HCT116 (cell line): ENCODE measurements at regions not wholly inside any gene's neighbourhood (a gene's known extent, or its start where the extent isn't known, plus 50 kb on each side); places are given as distances from the start of the nearest gene placed in this dataset.

ENCODE experiments used
- EZH2phosphoT487 ChIP-seq: fragments of 200-600 bp; IDR thresholded peaks from 2 replicates; pipeline ENCODE4 v1.6.1; 2018; ENCODE audit warnings: antibody characterized with exemption, borderline replicate concordance
- JUND ChIP-seq: IDR thresholded peaks from 2 replicates; pipeline ENCODE4 v1.6.1; 2012
- POLR2A ChIP-seq: IDR thresholded peaks from 2 replicates; pipeline ENCODE4 v1.7.0; 2011; ENCODE audit warnings: borderline replicate concordance; ENCODE audit not compliant: insufficient read depth, insufficient read length; ENCODE audit errors: extremely low read depth
- RAD21 ChIP-seq: IDR thresholded peaks from 2 replicates; pipeline ENCODE4 v1.6.1; 2012; ENCODE audit warnings: low read depth, mild to moderate bottlenecking
- SIN3A ChIP-seq: IDR thresholded peaks from 2 replicates; pipeline ENCODE4 v1.6.1; 2012; ENCODE audit warnings: low read depth
- SP1 ChIP-seq: IDR thresholded peaks from 2 replicates; pipeline ENCODE4 v1.6.1; 2012; ENCODE audit warnings: low read depth
- TCF7L2 ChIP-seq: IDR thresholded peaks from 2 replicates; pipeline ENCODE4 v1.7.0; 2011; ENCODE audit warnings: borderline replicate concordance, inconsistent platforms; ENCODE audit not compliant: insufficient read depth, insufficient read length; ENCODE audit errors: extremely low read depth
- TF ChIP-seq, protein P1 (sequence below), 3 experiments: fragments of 200-600 bp in 1 of 3; sonication (generic) in 1 of 3; IDR thresholded peaks in 2 of 3; conservative IDR thresholded peaks in 1 of 3; 2 replicates each; pipeline ENCODE4 v1.5.1; 2012 to 2017; ENCODE audit warnings: low read depth in 2 of 3, low read length in 2 of 3, antibody characterized with exemption in 1 of 3, borderline replicate concordance in 1 of 3, control low read depth in 1 of 3, mild to moderate bottlenecking in 1 of 3, mixed read lengths in 1 of 3, mixed run types in 1 of 3, moderate library complexity in 1 of 3; ENCODE audit not compliant: insufficient read depth in 1 of 3

DNA sequence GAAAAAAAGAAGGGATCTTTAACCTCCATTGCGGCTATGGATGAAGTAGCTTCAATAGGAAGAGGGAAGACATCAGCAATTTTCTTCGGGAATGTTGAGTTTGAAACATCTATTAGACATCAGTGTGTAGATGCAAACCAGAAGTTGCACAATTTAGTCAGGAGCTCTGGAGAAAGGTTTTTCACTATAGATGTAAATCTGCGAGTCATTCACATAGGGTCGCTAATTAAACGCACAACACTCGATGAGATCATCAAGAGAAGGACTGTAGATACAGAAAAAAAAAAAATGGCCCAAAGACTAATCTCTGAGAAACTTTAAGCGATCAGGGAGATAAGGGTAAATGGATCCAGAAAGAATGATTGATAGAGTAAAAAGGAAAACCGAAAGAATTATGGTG, 61.7 kb upstream of the TES start:
- TF ChIP-seq SP1 = no peak
- no peak for TF ChIP-seq SIN3A
- TF ChIP-seq RAD21 = no peak
- TF ChIP-seq, protein P1, sequence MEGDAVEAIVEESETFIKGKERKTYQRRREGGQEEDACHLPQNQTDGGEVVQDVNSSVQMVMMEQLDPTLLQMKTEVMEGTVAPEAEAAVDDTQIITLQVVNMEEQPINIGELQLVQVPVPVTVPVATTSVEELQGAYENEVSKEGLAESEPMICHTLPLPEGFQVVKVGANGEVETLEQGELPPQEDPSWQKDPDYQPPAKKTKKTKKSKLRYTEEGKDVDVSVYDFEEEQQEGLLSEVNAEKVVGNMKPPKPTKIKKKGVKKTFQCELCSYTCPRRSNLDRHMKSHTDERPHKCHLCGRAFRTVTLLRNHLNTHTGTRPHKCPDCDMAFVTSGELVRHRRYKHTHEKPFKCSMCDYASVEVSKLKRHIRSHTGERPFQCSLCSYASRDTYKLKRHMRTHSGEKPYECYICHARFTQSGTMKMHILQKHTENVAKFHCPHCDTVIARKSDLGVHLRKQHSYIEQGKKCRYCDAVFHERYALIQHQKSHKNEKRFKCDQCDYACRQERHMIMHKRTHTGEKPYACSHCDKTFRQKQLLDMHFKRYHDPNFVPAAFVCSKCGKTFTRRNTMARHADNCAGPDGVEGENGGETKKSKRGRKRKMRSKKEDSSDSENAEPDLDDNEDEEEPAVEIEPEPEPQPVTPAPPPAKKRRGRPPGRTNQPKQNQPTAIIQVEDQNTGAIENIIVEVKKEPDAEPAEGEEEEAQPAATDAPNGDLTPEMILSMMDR (IDR thresholded peaks at IDR 0.05 in 2 of 3, conservative IDR thresholded peaks at IDR 0.05 in 1 of 3; ENCODE audit: borderline replicate concordance in 1 of 3, insufficient read depth in 1 of 3, low read depth in 2 of 3, low read length in 2 of 3) = no peak
- TF ChIP-seq TCF7L2 = no peak
- TF ChIP-seq POLR2A = no peak
- TF ChIP-seq EZH2phosphoT487 = no peak
- no peak for TF ChIP-seq JUND
